GM18519 (cell line): ENCODE measurements at regions not wholly inside any gene's neighbourhood (a gene's known extent, or its start where the extent isn't known, plus 50 kb on each side); places are given as distances from the start of the nearest gene placed in this dataset.

ENCODE experiments used
- ATAC-seq: cut with Tn5 transposase; IDR thresholded peaks from one replicate; pipeline ENCODE4 v1.9.1; 2021; ENCODE audit warnings: mild to moderate bottlenecking, moderate library complexity; ENCODE audit not compliant: unreplicated experiment, low FRiP score

DNA sequence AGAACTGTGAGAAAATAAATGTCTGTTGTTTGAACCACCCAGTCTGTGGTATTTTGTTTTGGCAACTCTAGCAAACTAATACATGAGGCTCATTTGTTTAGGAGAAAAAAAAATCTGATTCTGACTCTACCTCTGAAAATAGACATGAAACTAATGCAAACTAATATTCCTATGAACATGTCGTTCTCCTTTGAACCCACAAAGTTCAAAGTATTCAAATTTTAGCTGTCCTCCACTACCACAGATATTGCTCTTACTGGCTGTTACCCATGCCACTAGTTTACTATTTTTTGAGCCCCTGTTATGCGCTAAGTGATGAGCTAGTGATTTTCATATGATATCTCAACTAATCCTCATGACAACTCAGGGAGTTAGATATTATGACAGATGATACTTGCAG lies 58.8 kb upstream of the ZNF804B start:
- peak; percentile 40 for ATAC-seq

DNA sequence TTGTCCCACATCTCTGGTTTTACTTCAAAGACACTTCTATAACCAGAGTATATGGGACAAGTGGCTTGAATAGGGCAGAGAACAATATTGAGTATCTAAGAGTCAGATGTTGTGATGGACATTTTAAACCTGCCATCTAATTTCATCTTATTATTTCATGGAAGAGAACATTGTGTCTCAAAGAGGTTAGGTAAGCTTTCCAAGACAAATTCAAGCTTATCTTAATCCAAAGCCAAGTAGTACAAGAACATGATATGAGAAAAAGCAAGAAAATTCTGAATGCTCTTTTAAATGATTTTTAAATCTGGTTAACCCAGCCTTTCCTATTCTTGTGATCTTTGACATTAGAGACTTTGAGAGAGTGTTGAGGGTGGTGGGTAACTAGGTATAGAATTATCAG lies 65.3 kb upstream of the ZNF804B start:
- no peak for ATAC-seq

DNA sequence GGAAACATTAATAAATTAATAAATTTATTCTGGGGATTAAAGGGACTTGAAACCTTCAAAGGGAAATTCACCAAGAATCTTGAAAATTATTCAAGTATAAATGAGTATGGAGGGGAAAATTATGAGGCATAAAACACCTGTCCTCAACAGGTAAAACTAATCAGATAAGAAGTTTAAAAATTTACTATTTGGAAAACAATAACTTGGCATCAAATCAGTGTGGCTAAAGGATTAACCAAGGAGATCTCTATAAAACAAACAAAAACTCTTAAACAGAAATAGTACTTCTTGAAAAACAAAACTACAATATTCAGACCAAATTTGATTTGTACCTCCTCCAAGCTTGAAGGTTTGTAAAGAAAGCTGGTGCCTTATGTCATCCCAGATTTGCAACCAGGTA lies 66.4 kb upstream of the ZNF804B start:
- ATAC-seq = no peak

DNA sequence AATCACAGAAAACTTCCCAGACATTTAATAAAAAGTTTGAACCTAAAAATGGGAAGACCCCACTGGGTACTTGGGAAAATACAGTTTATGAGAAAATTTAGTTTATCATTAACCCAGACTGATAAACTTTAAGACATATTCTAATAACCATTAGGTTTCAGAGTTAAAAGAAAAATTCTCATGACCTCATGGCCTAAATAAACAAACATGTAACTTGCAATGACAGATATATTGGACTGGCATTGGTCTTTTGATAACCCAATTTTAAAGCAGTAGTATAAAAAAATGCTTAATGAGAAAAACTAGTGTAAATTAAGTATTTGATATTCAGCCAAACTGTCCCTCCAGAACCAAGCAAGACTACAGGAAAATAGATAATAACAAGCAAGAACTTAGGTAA lies 67.0 kb upstream of the ZNF804B start:
- no peak for ATAC-seq

DNA sequence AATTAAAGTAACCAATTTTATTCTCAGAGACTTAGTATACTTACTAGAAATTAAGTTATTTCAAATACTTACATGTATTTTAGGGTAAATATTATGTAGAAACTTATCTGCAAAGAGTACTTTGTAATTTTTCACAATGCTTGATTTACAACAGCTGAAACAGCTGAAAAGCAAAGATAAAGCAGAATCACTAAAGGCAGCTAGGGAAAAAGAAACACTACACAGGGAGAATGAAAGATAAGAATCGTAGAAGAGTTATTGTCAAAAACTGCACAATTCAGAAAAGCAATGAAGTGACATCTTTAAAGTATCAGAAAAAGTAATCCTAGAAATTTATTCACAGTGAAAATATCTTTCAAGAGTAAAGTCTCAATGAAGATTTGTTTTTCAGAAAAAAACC lies 69.7 kb upstream of the ZNF804B start:
- no peak for ATAC-seq

DNA sequence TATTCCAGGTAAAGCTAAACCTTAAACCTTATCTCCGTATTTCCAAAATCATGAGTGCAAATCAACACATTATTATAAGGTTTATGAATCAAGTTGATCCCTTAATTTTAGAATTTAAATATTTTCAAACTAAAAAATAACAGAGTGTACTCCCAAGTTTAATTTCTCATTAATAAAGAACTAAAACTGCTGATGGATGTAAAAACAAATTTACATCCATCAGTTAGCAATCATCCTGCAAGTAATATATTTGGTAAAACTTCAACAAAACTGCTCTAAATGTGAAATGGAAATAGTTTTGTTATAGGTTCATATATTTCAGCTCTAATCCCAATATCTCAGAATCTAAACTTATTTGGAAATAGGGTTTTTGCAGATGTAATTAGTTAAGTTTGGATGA lies 71.3 kb upstream of the ZNF804B start:
- no peak for ATAC-seq

DNA sequence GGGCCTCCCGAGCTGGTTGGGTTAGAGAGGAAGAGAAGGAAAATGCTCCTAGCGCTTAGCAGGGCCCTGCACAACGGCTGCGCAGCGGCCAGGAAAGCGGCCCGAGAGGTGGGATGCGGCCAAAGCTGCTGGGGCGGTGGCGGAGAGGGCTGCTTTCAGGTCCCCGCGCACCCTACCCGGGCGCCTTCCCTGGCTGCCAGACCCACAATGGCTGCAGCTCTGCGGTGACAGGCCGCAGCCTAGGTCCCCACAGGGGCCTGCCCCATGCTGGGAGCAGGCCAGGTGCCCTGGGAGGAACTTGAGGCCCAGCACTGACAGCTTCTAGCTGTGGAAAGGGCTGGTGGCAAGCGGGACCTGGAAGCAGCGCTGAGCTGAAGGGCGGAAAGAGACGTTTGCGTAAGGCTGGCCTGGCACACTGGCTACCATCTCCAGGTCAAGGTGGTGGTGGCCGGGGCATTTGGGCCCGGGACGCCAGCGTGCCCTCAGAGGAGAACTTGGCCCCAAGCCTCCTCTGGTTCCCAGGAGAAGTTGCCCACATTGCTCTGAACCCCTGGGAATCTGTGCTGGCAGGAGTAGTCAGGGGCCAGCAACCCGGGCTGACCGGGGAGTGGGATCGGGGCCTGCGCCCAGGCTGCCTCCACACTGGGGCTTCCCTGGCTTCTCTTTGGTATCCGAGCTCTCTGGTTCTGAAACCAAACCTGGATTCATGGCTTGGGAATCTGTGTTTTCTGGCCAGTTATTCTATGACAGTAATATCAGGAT lies 72.9 kb upstream of the ZNF804B start:
- no peak for ATAC-seq

DNA sequence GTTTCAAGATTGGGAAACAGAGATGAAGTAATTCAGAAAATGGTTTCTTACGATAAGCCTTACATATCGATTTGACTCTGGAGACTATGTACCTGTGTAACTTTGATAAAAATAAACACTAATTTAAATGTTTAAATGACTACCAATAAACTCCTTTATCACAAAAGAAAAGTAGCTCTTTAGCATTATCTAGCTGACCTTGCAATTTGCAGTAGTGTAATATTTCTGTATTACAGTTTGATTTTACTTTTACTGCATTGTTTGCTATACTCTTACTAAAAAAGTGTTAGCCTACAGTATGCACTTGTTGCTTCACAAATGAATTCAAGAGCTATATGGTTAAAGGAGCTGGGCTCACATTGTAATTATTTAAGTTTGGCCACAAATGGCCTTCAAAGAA lies 77.8 kb upstream of the ZNF804B start:
- ATAC-seq = no peak

DNA sequence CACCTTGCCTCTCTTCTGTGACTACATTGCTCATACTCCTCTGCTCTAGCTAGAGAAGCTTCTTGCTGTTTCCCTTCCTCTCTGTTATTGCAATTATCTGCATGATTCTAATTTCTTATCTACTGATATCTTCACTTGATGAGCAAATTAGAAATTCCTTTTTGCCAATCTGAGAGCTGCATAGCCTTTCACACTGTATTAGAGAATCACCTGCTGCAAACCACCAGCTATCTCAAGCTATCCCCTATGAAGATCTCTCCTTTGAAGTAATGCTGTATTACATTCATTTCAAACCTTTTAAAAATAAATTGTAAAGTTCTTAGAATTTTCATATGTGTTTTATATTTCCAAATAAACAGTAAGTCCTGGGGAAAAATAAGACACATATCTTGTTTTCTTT lies 89.0 kb upstream of the ZNF804B start:
- no peak for ATAC-seq

DNA sequence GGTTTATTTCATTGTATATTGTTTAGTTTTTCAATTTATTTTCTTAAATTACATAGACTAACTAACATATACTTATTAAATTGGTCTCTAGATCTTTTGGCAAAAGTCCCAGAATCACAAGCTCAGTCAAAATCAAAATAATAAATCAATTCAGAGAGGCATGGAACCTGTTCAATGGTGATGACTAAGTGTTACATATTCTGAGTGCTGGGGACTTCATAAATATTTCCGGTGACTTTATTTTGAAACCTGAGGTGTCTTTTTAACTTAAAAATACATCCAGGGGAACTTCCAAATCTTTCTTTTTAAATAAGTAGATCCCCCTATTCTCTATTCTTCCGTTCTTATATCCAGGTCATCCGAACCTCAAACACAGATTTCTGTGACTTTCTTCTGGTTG lies 89.6 kb upstream of the ZNF804B start:
- no peak for ATAC-seq

DNA sequence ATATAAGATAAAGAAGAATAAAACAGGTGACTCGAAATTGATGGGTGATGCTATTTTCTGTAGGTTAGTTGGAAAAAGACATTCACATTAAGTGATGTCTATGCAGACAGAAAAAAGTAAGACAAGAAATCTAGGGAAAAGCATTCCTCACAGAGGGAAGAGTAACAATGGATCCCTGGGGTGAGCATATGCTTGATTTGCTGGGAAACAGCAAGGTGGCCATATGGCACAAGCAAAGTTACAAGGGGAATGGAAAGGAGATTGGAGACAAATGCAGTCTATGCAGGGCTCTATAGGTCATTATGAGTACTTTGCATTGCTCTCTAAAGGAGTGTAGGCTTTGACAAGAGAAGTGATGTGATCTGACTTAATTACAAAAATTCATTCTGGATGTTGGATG lies 90.9 kb upstream of the ZNF804B start:
- no peak for ATAC-seq

DNA sequence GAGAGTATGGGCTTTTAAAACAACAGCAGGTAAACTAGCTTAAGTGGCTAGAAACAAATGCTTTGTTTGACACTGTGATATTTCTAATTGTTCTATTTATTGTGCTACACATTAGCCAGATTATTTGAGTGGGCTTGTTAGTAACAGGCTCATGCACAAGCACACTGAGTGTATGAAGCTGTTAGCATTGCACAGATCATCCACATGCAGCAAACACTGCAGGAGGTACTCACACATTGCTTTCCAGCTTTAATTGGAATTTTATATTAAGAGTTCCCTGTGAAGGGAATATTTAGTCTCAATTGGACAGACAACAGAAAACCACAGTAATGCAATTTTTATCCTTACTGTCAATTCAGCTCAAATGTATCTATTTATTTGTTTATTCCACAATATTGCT lies 92.9 kb upstream of the ZNF804B start:
- ATAC-seq = no peak

DNA sequence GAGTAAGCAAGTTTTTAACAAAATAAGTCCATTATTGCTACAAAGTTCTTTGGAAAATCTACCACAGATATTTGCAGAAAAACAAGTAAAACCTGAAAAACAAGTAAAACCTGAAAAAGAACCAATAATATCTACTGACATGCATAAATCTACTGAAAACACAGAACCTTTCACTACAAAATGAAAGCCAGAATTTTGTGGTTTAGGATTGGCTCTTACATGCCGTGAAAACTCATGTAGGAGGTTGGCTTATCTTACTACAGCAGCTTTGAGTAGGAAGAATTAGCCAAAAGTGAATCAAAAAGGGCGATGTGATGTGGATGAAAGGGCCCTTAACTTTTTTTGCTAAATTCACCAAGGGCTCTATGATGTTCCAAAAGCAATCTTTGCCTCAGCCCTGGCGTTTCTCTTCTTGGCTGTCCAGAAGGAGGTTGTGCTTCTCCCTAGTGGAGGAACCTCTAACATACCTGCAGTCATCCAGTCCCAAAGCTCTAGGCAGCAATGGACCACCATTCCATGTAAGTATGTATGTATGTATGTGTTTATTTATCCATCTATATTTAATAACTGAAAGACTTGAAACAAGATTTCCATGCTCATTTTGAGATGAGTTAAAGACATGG lies 93.5 kb upstream of the ZNF804B start:
- no peak for ATAC-seq

DNA sequence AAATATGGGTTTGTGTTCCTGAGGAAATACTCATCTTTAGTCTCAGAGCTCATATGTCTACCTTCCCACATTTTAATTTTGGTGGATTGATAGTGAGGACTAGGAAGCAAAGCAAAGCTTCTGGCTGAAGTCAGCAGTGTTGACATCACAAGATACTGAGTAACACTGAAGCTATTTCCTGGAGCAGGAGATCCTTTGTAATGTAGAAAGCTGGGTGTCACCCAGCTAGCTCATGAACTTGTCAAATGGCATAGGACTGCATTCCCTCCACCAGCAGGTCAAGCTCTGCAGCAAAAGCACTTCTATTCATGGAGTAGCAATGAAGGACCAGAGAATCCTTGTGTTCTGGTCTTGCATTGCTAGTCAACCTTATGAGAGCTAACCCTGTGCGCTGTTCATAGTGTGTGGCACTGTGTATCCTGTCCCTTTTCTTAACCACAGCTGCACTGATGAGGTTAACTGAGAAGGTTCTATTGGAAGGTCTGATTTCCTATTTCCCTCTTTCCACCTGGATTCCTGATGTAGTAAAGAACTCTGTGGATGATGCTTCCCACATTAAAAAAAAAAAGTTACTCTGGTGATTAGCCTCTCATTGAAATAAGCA lies 94.8 kb upstream of the ZNF804B start:
- peak; percentile 55 for ATAC-seq

DNA sequence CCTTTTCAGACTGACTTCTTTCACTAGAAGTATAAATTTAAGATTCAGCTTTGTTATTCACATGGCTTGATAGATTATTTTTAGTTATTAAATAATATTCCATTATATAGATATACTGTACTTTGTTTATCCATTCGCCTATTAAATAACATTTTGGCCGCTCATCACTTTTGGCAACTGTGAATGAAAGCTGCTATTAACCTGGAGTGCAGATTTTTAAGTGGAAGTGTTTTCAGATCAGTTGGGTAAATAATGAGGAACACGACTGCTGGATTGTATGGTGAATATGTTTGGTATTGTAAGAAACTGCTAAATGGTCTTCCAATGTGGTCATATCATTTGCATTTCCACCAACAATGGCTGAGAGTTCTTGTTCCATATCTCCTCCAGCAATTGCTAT lies 97.6 kb upstream of the ZNF804B start:
- no peak for ATAC-seq

DNA sequence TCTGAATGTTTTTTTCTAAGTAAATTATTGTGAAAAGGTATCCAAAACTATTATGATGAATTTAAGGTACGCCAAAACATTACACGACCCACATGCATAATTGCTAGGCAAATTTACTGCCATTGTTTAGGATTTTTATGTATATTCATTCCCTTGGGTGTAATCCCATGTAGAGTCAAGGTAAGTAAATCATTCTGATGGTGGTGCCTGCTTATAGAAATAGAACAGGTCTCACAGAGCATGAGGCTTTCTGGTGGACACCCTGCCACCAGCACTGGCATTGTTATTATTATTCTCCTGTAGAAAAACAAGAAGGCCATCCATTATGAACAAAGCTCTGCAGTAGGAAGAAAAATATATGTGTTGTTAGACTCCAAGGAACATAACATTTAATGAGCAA lies 111.7 kb upstream of the ZNF804B start:
- no peak for ATAC-seq

DNA sequence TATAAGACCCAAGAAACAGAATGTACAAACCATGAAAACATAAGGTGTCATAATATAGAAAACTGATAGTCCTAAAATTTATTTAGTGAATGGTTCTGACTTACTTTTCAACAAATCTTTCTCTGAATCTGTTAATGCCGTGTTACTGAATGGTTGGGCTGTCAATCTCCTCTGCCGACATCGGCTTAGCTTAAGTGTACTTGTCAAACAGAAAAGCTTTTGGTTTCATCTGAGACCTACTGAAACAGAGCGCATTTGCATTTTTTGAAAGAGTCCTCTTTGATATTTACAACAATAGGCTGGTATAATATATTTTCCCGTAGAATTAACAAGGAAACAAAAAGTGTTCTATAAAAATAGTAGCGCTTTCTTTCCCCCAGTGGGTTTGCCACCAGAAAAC lies 120.9 kb upstream of the ZNF804B start:
- ATAC-seq = no peak

DNA sequence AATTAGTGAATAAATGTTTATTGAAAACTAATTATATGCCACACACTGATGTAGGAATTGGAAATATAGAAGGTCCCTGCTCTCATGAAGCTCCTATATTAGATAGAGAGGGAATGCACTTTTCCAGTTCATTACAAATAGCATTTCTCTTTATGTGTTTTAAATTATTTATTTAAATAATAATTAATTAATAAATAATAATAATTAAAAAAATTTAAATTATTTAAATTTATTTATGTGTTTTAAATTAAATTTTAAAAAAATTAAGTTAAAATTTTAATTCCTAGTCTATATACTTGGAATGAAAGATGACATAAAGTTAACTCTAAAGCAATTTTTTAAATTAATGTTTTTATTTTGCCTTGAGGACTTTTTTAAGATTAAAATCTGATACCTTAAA lies 121.7 kb upstream of the ZNF804B start:
- ATAC-seq = no peak

DNA sequence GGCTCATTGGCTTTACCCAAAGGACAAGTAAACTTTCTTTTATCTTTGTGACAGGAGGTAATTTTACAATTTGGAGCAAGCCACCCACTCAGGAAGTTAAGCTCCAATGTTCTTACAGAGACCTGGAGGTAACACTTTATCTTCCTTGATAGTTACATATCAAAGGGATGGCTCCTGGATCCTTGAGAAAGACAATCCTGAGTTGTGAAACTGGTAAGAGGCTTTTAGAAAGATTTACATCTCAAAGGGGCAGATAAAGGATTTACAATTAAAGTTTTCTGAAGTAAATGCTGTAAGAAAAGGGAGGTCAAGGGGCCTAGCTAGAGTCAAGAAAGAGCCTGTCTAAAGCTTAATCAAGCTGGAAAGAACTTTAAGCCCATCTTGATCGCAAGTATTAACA lies 124.4 kb upstream of the ZNF804B start:
- no peak for ATAC-seq

DNA sequence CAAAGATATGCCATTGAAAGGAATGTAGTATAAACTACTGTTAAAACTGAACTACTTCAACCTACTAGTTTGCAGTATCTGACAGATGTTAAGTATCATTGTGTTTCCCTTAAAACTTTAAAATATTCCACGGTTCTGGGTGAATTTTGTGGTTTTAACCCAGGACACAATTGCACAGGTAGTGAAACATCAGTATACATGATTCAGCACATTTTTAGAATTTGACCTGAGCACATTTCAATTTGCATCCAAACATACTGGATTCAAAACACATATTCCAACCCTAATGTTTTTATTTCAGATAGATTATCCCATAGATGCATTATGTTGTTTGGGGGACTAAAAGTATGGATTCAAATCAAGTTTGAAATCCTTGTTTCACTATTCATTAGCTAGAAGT lies 129.9 kb upstream of the ZNF804B start:
- ATAC-seq = no peak

DNA sequence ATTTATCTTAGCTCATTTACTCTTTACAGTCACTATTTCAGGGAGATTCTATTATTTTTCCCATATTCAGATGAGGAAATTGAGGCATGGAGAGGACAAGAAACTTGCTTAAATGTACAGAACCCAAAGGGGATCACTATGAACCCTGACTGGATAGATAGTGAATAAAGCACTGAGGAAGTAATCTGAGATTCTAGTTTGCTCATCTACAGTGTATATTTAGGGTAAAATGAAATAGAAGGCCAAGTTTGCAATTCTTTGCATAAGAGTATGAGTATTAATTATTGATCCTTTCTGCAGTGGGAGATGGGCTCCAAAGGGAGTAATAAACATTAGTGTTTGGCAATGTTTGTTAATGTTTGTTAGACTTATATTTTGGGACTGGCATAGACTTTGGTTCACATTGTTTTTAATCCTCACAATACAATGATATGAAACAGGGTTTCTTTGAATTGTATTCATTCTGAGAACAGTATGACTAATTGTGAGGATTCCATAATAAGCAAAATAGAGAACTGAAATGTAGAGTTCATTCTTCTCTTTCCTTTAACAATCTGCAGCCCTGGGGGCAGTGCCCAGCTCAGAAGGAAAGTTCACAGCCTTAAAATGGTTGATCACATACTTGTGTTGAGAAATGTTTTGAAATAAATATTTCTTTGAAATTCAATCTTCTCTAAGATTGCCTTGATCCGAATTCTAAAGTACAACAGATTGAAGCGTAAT lies 131.0 kb upstream of the ZNF804B start:
- peak; percentile 100 for ATAC-seq
